ENCODE measurements at regions not wholly inside any gene's neighbourhood (a gene's known extent, or its start where the extent isn't known, plus 50 kb on each side); places are given as distances from the start of the nearest gene placed in this dataset.

DNA sequence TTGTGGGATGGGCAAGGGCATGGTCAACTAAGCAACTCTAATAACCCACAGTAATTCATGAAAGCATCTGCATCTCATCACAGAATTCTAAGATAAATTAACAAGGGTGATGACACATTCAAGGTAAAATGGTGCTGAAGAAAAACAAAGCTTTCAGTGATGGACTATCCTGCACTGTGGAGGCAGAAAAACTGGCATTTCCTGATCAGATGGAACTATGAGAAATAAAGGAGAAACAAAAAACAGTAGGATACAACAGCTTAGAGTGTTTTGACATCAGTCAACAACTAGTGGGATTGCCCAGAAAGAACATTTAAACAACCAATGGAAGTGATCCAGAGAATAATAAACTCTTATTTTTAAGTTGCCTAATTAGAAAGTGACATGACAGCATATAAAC is 327.0 kb downstream of the KLF5 start:
- CTCF ChIA-PET, result no interaction called here

DNA sequence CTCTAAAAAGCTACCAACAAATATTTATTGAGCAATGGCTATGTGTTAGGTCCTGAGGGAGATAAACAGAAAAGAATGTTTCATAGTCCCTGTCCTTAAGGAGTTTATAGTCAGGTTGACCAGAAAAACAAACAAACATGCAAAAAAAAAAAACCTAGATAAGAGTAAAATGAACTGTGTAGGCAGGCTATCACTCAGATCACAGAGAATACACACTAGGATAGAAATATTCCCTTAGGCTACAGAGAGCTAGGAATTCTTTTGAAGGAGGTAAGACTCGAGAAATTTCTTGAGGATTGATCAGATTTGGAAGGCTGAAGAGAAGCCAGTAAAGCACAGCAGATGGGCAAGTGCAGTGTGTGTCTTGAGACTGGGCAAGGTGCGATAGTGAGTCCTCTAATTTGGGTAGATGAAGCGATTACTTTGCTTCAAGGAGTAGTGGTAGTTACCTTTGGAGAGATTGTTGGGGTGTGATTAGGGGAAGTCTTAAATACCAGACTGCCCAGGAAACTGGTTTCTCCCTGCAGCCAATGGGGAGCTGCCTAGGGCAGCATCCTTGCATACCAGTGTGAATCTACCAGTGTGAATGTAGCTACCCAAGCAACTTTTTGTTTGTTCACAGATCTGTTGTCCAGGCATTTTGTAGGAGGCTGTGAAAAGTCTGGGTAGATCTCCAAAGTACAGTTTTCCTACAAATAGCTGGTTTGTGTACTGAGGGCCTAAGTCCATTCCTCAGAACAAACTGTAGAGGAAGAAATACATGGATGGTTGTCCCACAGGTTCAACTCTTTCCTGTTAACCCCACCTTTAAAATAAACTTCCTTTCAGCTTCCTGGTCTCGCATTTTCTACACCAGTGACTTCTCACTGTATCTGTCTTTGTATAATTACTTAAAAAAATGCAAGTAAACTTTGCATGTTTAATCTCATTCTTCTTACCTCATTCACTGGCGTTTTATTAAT is 314.1 kb downstream of the KLF5 start:
- POLR2A ChIA-PET, result no interaction called here
- CTCF ChIA-PET, result no interaction called here
- DNase-seq (ENCODE audit: low read depth, low spot score), result no peak
- no peak for TF ChIP-seq CTCF (IDR thresholded peaks at IDR 0.05; ENCODE audit: insufficient read depth, low read length, missing control alignments)
- no peak overlapping the region for H3K4me3 ChIP-seq (ENCODE audit: low read depth, low read length)

More for the DNA sequence above, 327.0 kb downstream of the KLF5 start:
- POLR2A ChIA-PET, result no interaction called here
- no peak overlapping the region for H3K4me3 ChIP-seq (ENCODE audit: low read depth, low read length)
- no peak for TF ChIP-seq CTCF (IDR thresholded peaks at IDR 0.05; ENCODE audit: insufficient read depth, low read length, missing control alignments)
- no peak for DNase-seq (ENCODE audit: low read depth, low spot score)

DNA sequence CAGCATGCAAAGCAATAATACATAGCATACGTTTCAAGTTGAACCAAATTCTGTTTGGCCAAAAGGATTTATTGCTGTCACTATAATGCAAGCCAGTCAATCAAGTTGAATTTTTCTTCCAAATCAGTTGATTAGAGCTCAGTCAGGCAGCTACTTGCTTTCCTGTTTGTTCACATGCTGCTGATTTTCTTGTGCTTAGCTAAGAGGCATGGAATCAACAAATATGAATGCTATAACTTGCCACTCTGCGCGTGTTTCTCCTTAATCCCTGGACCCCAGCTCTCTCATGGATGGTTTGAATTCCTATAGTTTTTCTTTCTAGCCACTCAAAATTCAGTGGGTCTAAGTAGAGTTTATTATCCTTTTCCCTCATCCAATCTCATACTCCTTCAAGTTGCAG is 311.3 kb downstream of the KLF5 start:
- TF ChIP-seq CTCF (IDR thresholded peaks at IDR 0.05; ENCODE audit: insufficient read depth, low read length, missing control alignments), result no peak
- no peak for DNase-seq (ENCODE audit: low read depth, low spot score)
- ChIA-PET POLR2A (no interaction called here), CTCF (no interaction called here)
- no peak overlapping the region for H3K4me3 ChIP-seq (ENCODE audit: low read depth, low read length)

DNA sequence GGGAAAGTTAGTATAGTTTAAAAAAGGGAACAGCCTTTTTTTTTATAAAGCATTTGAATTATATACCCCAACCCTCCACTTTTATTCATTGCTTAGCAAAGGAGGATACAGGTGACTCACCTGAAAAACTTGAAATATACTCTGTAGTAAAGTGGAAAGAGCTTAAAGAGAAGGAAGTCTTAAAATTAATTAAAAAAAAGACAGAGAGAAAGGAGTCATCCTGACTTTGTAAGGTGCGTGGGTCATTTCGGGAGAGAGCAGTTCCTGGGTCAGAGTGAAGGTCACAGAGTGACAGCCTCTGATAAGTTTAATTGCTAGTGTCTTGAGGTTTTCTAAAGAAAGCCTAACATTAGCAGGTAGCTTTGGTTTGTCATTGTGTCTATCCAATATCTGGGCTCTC is 310.3 kb downstream of the KLF5 start:
- DNase-seq (ENCODE audit: low read depth, low spot score), result no peak
- no peak overlapping the region for H3K4me3 ChIP-seq (ENCODE audit: low read depth, low read length)

DNA sequence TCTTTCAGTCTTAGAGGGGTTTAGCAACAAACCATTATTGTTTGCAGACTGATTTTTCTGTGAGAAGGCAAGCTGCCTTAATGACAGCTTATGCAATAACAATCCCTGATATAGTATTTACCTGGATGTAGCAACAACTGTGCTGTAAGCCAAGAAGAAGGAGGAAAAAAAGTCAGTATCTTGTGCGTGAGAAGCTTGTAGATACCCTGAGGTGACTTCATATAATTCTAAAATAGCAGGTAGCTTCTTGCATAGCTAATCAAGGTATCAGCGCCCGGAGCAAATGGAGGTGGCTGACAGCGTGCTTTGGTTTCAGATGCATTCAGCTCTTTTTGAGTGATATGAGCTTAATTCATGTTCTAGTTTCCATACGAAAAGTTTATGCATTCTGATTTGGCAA is 309.8 kb downstream of the KLF5 start:
- CTCF ChIA-PET, result no interaction called here
- POLR2A ChIA-PET, result no interaction called here
- no peak for DNase-seq (ENCODE audit: low read depth, low spot score)
- no peak overlapping the region for H3K4me3 ChIP-seq (ENCODE audit: low read depth, low read length)
- TF ChIP-seq CTCF (IDR thresholded peaks at IDR 0.05; ENCODE audit: insufficient read depth, low read length, missing control alignments), result no peak

More for the DNA sequence above, 310.3 kb downstream of the KLF5 start:
- no peak for TF ChIP-seq CTCF (IDR thresholded peaks at IDR 0.05; ENCODE audit: insufficient read depth, low read length, missing control alignments)
- POLR2A ChIA-PET, result no interaction called here
- CTCF ChIA-PET, result no interaction called here

DNA sequence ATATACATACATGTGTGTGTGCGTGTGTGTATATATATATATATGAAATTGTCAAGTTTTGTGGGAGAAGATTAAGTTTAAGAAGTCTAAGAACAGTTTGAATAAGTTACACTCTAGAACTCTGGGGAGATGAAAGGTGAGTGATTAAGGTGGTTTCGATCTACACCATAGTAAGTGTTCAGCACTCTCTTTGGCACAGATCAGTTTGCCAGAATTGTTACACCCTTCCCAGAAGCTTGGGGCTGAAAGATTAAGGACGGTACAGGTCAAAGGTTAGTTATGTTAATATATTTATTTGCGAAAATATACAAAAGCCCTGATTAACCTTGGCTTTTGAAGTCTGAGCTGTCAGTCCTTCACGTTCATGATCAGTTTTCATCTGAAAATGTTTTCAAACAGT is 309.1 kb downstream of the KLF5 start:
- ChIA-PET POLR2A (no interaction called here), CTCF (no interaction called here)
- no peak for TF ChIP-seq CTCF (IDR thresholded peaks at IDR 0.05; ENCODE audit: insufficient read depth, low read length, missing control alignments)
- DNase-seq (ENCODE audit: low read depth, low spot score), result no peak
- no peak overlapping the region for H3K4me3 ChIP-seq (ENCODE audit: low read depth, low read length)
